ENCODE measurements at regions not wholly inside any gene's neighbourhood (a gene's known extent, or its start where the extent isn't known, plus 50 kb on each side); places are given as distances from the start of the nearest gene placed in this dataset.

- Histone ChIP-seq H3K4me1 (ENCODE audit: control insufficient read depth, insufficient read depth, low read length, poor library complexity, severe bottlenecking) (no peaks in the 10 kb centered on the region), H3K27ac (ENCODE audit: insufficient read depth, low read length, poor library complexity, severe bottlenecking) (no peak overlapping the region)
- no peak overlapping the region for H3K4me3 Mint-ChIP-seq
Measured at GRCh38 chr20:6235510-6235909, 112.7 kb upstream of the FERMT1 start.

GRCh38 chr20:6232436-6232835 lies 109.6 kb upstream of the FERMT1 start:
- H3K9me3 ChIP-seq (ENCODE audit: control insufficient read depth in 2 of 2, low read length in 2 of 2): no peaks in the 10 kb centered on the region
- no peaks in the 10 kb centered on the region for H3K4me1 Mint-ChIP-seq
- peaks cover 0 to 9% (median 0%) of the 10 kb centered on the region in 7 donors for H3K9me3 Mint-ChIP-seq
- no peak for ATAC-seq (ENCODE audit: low read depth in 2 of 2)
- H3K36me3 ChIP-seq (ENCODE audit: control insufficient read depth, insufficient read depth, low read length): no peaks in the 10 kb centered on the region
- H3K4me1 ChIP-seq (ENCODE audit: control insufficient read depth, insufficient read depth, low read length, poor library complexity, severe bottlenecking): no peaks in the 10 kb centered on the region
- H3K27ac Mint-ChIP-seq: no peak overlapping the region
- H3K27me3 Mint-ChIP-seq: no peaks in the 10 kb centered on the region
- no peak overlapping the region for H3K4me3 Mint-ChIP-seq
- DNase-seq: no peak
- no peaks in the 10 kb centered on the region for H3K27me3 ChIP-seq (ENCODE audit: control insufficient read depth, insufficient read depth, low read length)
- H3K4me3 ChIP-seq (ENCODE audit: low read depth, low read length): no peak overlapping the region
- H3K36me3 Mint-ChIP-seq: no peaks in the 10 kb centered on the region
- no peak overlapping the region for H3K27ac ChIP-seq (ENCODE audit: insufficient read depth, low read length, poor library complexity, severe bottlenecking)

More at GRCh38 chr20:6235510-6235909, 112.7 kb upstream of the FERMT1 start:
- peaks cover 0 to 13% (median 0%) of the 10 kb centered on the region in 7 donors for H3K9me3 Mint-ChIP-seq
- DNase-seq (no peak), ATAC-seq (ENCODE audit: low read depth in 2 of 2) (no peak)
- no peaks in the 10 kb centered on the region for H3K36me3 Mint-ChIP-seq
- no peak overlapping the region for H3K27ac Mint-ChIP-seq
- Histone ChIP-seq H3K36me3 (ENCODE audit: control insufficient read depth, insufficient read depth, low read length) (no peaks in the 10 kb centered on the region), H3K9me3 (ENCODE audit: control insufficient read depth in 2 of 2, low read length in 2 of 2) (no peaks in the 10 kb centered on the region), H3K4me3 (ENCODE audit: low read depth, low read length) (no peak overlapping the region), H3K27me3 (ENCODE audit: control insufficient read depth, insufficient read depth, low read length) (no peaks in the 10 kb centered on the region)
- H3K4me1 Mint-ChIP-seq: no peaks in the 10 kb centered on the region
- no peaks in the 10 kb centered on the region for H3K27me3 Mint-ChIP-seq

GRCh38 chr20:6231556-6231955 lies 108.7 kb upstream of the FERMT1 start:
- H3K9me3 Mint-ChIP-seq: peaks cover 0 to 13% (median 0%) of the 10 kb centered on the region in 7 donors
- H3K4me3 Mint-ChIP-seq: no peak overlapping the region
- no peak for DNase-seq
- H3K27ac Mint-ChIP-seq: no peak overlapping the region
- H3K4me1 Mint-ChIP-seq: no peaks in the 10 kb centered on the region
- Histone ChIP-seq H3K9me3 (ENCODE audit: control insufficient read depth in 2 of 2, low read length in 2 of 2) (no peaks in the 10 kb centered on the region), H3K4me3 (ENCODE audit: low read depth, low read length) (no peak overlapping the region), H3K36me3 (ENCODE audit: control insufficient read depth, insufficient read depth, low read length) (no peaks in the 10 kb centered on the region), H3K4me1 (ENCODE audit: control insufficient read depth, insufficient read depth, low read length, poor library complexity, severe bottlenecking) (no peaks in the 10 kb centered on the region), H3K27me3 (ENCODE audit: control insufficient read depth, insufficient read depth, low read length) (no peaks in the 10 kb centered on the region), H3K27ac (ENCODE audit: insufficient read depth, low read length, poor library complexity, severe bottlenecking) (no peak overlapping the region)
- no peaks in the 10 kb centered on the region for H3K27me3 Mint-ChIP-seq
- no peaks in the 10 kb centered on the region for H3K36me3 Mint-ChIP-seq
- no peak for ATAC-seq (ENCODE audit: low read depth in 2 of 2)

GRCh38 chr20:6228302-6228843 lies 105.5 kb upstream of the FERMT1 start:
- H3K9me3 ChIP-seq (ENCODE audit: control insufficient read depth in 2 of 2, low read length in 2 of 2): no peaks in the 10 kb centered on the region
- ATAC-seq (ENCODE audit: low read depth in 2 of 2) (no peak), DNase-seq (no peak)
- H3K27me3 Mint-ChIP-seq: no peaks in the 10 kb centered on the region
- H3K27ac Mint-ChIP-seq: no peak overlapping the region
- no peaks in the 10 kb centered on the region for H3K4me1 ChIP-seq (ENCODE audit: control insufficient read depth, insufficient read depth, low read length, poor library complexity, severe bottlenecking)
- H3K4me1 Mint-ChIP-seq: no peaks in the 10 kb centered on the region
- H3K27ac ChIP-seq (ENCODE audit: insufficient read depth, low read length, poor library complexity, severe bottlenecking): no peak overlapping the region
- H3K9me3 Mint-ChIP-seq: peaks cover 0 to 11% (median 5%) of the 10 kb centered on the region in 7 donors
- no peak overlapping the region for H3K4me3 Mint-ChIP-seq
- H3K4me3 ChIP-seq (ENCODE audit: low read depth, low read length): no peak overlapping the region
- H3K36me3 Mint-ChIP-seq: no peaks in the 10 kb centered on the region
- no peaks in the 10 kb centered on the region for H3K36me3 ChIP-seq (ENCODE audit: control insufficient read depth, insufficient read depth, low read length)
- no peaks in the 10 kb centered on the region for H3K27me3 ChIP-seq (ENCODE audit: control insufficient read depth, insufficient read depth, low read length)

- H3K27me3 Mint-ChIP-seq: no peaks in the 10 kb centered on the region
- H3K4me1 Mint-ChIP-seq: no peaks in the 10 kb centered on the region
- H3K9me3 ChIP-seq (ENCODE audit: control insufficient read depth in 2 of 2, low read length in 2 of 2): no peaks in the 10 kb centered on the region
- peaks cover 0 to 7% (median 4%) of the 10 kb centered on the region in 7 donors for H3K9me3 Mint-ChIP-seq
- H3K27ac ChIP-seq (ENCODE audit: insufficient read depth, low read length, poor library complexity, severe bottlenecking): no peak overlapping the region
- no peaks in the 10 kb centered on the region for H3K27me3 ChIP-seq (ENCODE audit: control insufficient read depth, insufficient read depth, low read length)
- no peak for DNase-seq
- H3K4me3 ChIP-seq (ENCODE audit: low read depth, low read length): no peak overlapping the region
- H3K36me3 ChIP-seq (ENCODE audit: control insufficient read depth, insufficient read depth, low read length): no peaks in the 10 kb centered on the region
- H3K27ac Mint-ChIP-seq: no peak overlapping the region
- ATAC-seq (ENCODE audit: low read depth in 2 of 2): no peak
- no peaks in the 10 kb centered on the region for H3K36me3 Mint-ChIP-seq
- H3K4me3 Mint-ChIP-seq: no peak overlapping the region
- no peaks in the 10 kb centered on the region for H3K4me1 ChIP-seq (ENCODE audit: control insufficient read depth, insufficient read depth, low read length, poor library complexity, severe bottlenecking)
Measured at GRCh38 chr20:6213311-6213710, 90.5 kb upstream of the FERMT1 start.

GRCh38 chr20:6212903-6213302 lies 90.1 kb upstream of the FERMT1 start:
- no peak overlapping the region for H3K4me3 Mint-ChIP-seq

GRCh38 chr20:6209093-6209492 lies 86.3 kb upstream of the FERMT1 start:
- Histone ChIP-seq H3K27me3 (ENCODE audit: control insufficient read depth, insufficient read depth, low read length) (no peaks in the 10 kb centered on the region), H3K4me3 (ENCODE audit: low read depth, low read length) (no peak overlapping the region), H3K4me1 (ENCODE audit: control insufficient read depth, insufficient read depth, low read length, poor library complexity, severe bottlenecking) (no peaks in the 10 kb centered on the region), H3K36me3 (ENCODE audit: control insufficient read depth, insufficient read depth, low read length) (no peaks in the 10 kb centered on the region), H3K27ac (ENCODE audit: insufficient read depth, low read length, poor library complexity, severe bottlenecking) (no peak overlapping the region), H3K9me3 (ENCODE audit: control insufficient read depth in 2 of 2, low read length in 2 of 2) (no peaks in the 10 kb centered on the region)
- no peak for ATAC-seq (ENCODE audit: low read depth in 2 of 2)
- H3K36me3 Mint-ChIP-seq: no peaks in the 10 kb centered on the region
- H3K4me3 Mint-ChIP-seq: no peak overlapping the region
- no peaks in the 10 kb centered on the region for H3K4me1 Mint-ChIP-seq
- H3K9me3 Mint-ChIP-seq: peaks cover 0 to 9% (median 4%) of the 10 kb centered on the region in 7 donors
- no peak for DNase-seq
- H3K27me3 Mint-ChIP-seq: peaks cover 5% of the 10 kb centered on the region
- H3K27ac Mint-ChIP-seq: no peak overlapping the region

More at GRCh38 chr20:6212903-6213302, 90.1 kb upstream of the FERMT1 start:
- Mint-ChIP-seq H3K4me1 (no peaks in the 10 kb centered on the region), H3K27me3 (no peaks in the 10 kb centered on the region), H3K36me3 (no peaks in the 10 kb centered on the region), H3K9me3 (peaks cover 0 to 7% (median 4%) of the 10 kb centered on the region in 7 donors), H3K27ac (no peak overlapping the region)
- ATAC-seq (ENCODE audit: low read depth in 2 of 2) (no peak), DNase-seq (no peak)
- H3K4me3 ChIP-seq (ENCODE audit: low read depth, low read length): no peak overlapping the region
- no peaks in the 10 kb centered on the region for H3K36me3 ChIP-seq (ENCODE audit: control insufficient read depth, insufficient read depth, low read length)
- no peaks in the 10 kb centered on the region for H3K4me1 ChIP-seq (ENCODE audit: control insufficient read depth, insufficient read depth, low read length, poor library complexity, severe bottlenecking)
- no peak overlapping the region for H3K27ac ChIP-seq (ENCODE audit: insufficient read depth, low read length, poor library complexity, severe bottlenecking)
- H3K27me3 ChIP-seq (ENCODE audit: control insufficient read depth, insufficient read depth, low read length): no peaks in the 10 kb centered on the region
- H3K9me3 ChIP-seq (ENCODE audit: control insufficient read depth in 2 of 2, low read length in 2 of 2): no peaks in the 10 kb centered on the region

- no peak for ATAC-seq (ENCODE audit: low read depth in 2 of 2)
- Mint-ChIP-seq H3K4me1 (no peaks in the 10 kb centered on the region), H3K27ac (no peak overlapping the region)
Measured at GRCh38 chr20:6200092-6200491, 77.3 kb upstream of the FERMT1 start.

More at GRCh38 chr20:6200092-6200491, 77.3 kb upstream of the FERMT1 start:
- H3K27me3 Mint-ChIP-seq: no peaks in the 10 kb centered on the region
- H3K4me3 Mint-ChIP-seq: no peak overlapping the region
- no peaks in the 10 kb centered on the region for H3K9me3 ChIP-seq (ENCODE audit: control insufficient read depth in 2 of 2, low read length in 2 of 2)
- DNase-seq: no peak
- no peak overlapping the region for H3K27ac ChIP-seq (ENCODE audit: insufficient read depth, low read length, poor library complexity, severe bottlenecking)
- H3K36me3 ChIP-seq (ENCODE audit: control insufficient read depth, insufficient read depth, low read length): no peaks in the 10 kb centered on the region
- no peak overlapping the region for H3K4me3 ChIP-seq (ENCODE audit: low read depth, low read length)
- H3K27me3 ChIP-seq (ENCODE audit: control insufficient read depth, insufficient read depth, low read length): peaks cover 2% of the 10 kb centered on the region
- H3K4me1 ChIP-seq (ENCODE audit: control insufficient read depth, insufficient read depth, low read length, poor library complexity, severe bottlenecking): no peaks in the 10 kb centered on the region
- peaks cover 0 to 10% (median 2%) of the 10 kb centered on the region in 7 donors for H3K9me3 Mint-ChIP-seq
- H3K36me3 Mint-ChIP-seq: no peaks in the 10 kb centered on the region
